H9 (cell line): ENCODE measurements at regions not wholly inside any gene's neighbourhood (a gene's known extent, or its start where the extent isn't known, plus 50 kb on each side); places are given as distances from the start of the nearest gene placed in this dataset.
A peak's percentile ranks its signal among the peaks of the same experiment; 100 is the strongest.

Source experiments
- DNase-seq: peaks from one replicate; pipeline ENCODE4 v3.0.0-alpha.2; 2017
- H2AFZ ChIP-seq: one replicate; pipeline ENCODE4 v1.6.1; 2013; ENCODE audit warnings: mild to moderate bottlenecking, low read length, control low read depth, moderate library complexity
- H2AK5ac ChIP-seq: 2 replicates; pipeline ENCODE4 v1.6.1; 2013; ENCODE audit warnings: low read length, control low read depth, mixed read lengths; ENCODE audit not compliant: insufficient read length
- H2BK120ac ChIP-seq: one replicate; pipeline ENCODE4 v1.6.1; 2013; ENCODE audit warnings: low read depth, mild to moderate bottlenecking, low read length, control low read depth, inconsistent platforms; ENCODE audit not compliant: poor library complexity, severe bottlenecking
- H2BK12ac ChIP-seq: 2 replicates; pipeline ENCODE4 v1.6.1; 2013; ENCODE audit warnings: low read length, control low read depth, mixed read lengths, low read depth; ENCODE audit not compliant: insufficient read length
- H2BK15ac ChIP-seq: 2 replicates; pipeline ENCODE4 v1.6.1; 2013; ENCODE audit warnings: low read depth, low read length, control low read depth
- H2BK20ac ChIP-seq: one replicate; pipeline ENCODE4 v1.6.1; 2013; ENCODE audit warnings: low read depth, mild to moderate bottlenecking, low read length, control low read depth, inconsistent platforms; ENCODE audit not compliant: poor library complexity, severe bottlenecking
- H2BK5ac ChIP-seq: 2 replicates; pipeline ENCODE4 v1.6.1; 2013; ENCODE audit warnings: low read length, control low read depth, mixed read lengths; ENCODE audit not compliant: insufficient read length
- H3K14ac ChIP-seq: 2 replicates; pipeline ENCODE4 v1.6.1; 2013; ENCODE audit warnings: low read length, control low read depth; ENCODE audit not compliant: insufficient read depth
- H3K18ac ChIP-seq: 2 replicates; pipeline ENCODE4 v1.6.1; 2013; ENCODE audit warnings: low read depth, mild to moderate bottlenecking, mixed read lengths, low read length, control low read depth; ENCODE audit not compliant: insufficient read length
- H3K23ac ChIP-seq: 2 replicates; pipeline ENCODE4 v1.6.1; 2013; ENCODE audit warnings: low read length, control low read depth, mixed read lengths, low read depth; ENCODE audit not compliant: insufficient read length
- H3K23me2 ChIP-seq: 2 replicates; pipeline ENCODE4 v1.6.1; 2013; ENCODE audit warnings: low read depth, mild to moderate bottlenecking, mixed read lengths, low read length, control low read depth; ENCODE audit not compliant: insufficient read length, poor library complexity, severe bottlenecking
- H3K27ac ChIP-seq: 2 replicates; pipeline ENCODE4 v1.5.1; 2013; ENCODE audit warnings: low read length, control low read depth, mixed read lengths, low read depth; ENCODE audit not compliant: insufficient read length
- H3K27me3 ChIP-seq: 2 replicates; pipeline ENCODE4 v1.6.1; 2013; ENCODE audit warnings: low read length, control low read depth, inconsistent platforms; ENCODE audit not compliant: insufficient read depth
- H3K4ac ChIP-seq: 2 replicates; pipeline ENCODE4 v1.6.1; 2013; ENCODE audit warnings: low read depth, mild to moderate bottlenecking, control low read depth, inconsistent platforms, low read length, moderate library complexity
- H3K4me1 ChIP-seq: 2 replicates; pipeline ENCODE4 v1.6.1; 2013; ENCODE audit warnings: low read length, control low read depth, inconsistent platforms; ENCODE audit not compliant: insufficient read depth
- H3K4me2 ChIP-seq: 2 replicates; pipeline ENCODE4 v1.6.1; 2013; ENCODE audit warnings: low read length, control low read depth, mixed read lengths; ENCODE audit not compliant: insufficient read length, insufficient read depth
- H3K56ac ChIP-seq: 2 replicates; pipeline ENCODE4 v1.6.1; 2013; ENCODE audit warnings: low read depth, mild to moderate bottlenecking, mixed read lengths, low read length, control low read depth; ENCODE audit not compliant: insufficient read length
- H3K79me1 ChIP-seq: 2 replicates; pipeline ENCODE4 v1.6.1; 2013; ENCODE audit warnings: low read depth, mild to moderate bottlenecking, moderate library complexity, low read length, control low read depth, inconsistent platforms; ENCODE audit not compliant: insufficient read depth, poor library complexity, severe bottlenecking
- H3K79me2 ChIP-seq: 2 replicates; pipeline ENCODE4 v1.6.1; 2013; ENCODE audit warnings: low read length, control low read depth, inconsistent platforms; ENCODE audit not compliant: insufficient read depth
- H3K9ac ChIP-seq: 2 replicates; pipeline ENCODE4 v1.6.1; 2013; ENCODE audit warnings: low read length, control low read depth, mixed read lengths; ENCODE audit not compliant: insufficient read length; ENCODE audit errors: extremely low read depth
- H3K9me3 ChIP-seq: one replicate; pipeline ENCODE4 v1.6.1; 2013; ENCODE audit warnings: low read depth, low read length, inconsistent platforms; ENCODE audit not compliant: control insufficient read depth
- H3T11ph ChIP-seq: one replicate; pipeline ENCODE4 v1.6.1; 2013; ENCODE audit warnings: mild to moderate bottlenecking, low read length, control low read depth, inconsistent platforms
- H4K20me1 ChIP-seq: one replicate; pipeline ENCODE4 v1.6.1; 2013; ENCODE audit not compliant: control insufficient read depth, insufficient read length, insufficient read depth
- H4K5ac ChIP-seq: 2 replicates; pipeline ENCODE4 v1.6.1; 2013; ENCODE audit warnings: low read depth, mild to moderate bottlenecking, mixed read lengths, low read length, control low read depth; ENCODE audit not compliant: insufficient read length
- H4K8ac ChIP-seq: replicated peaks from 2 replicates; pipeline ENCODE4 v1.6.1; 2013; ENCODE audit warnings: low read length, control low read depth, mixed read lengths, low read depth; ENCODE audit not compliant: insufficient read length
- H4K91ac ChIP-seq: 2 replicates; pipeline ENCODE4 v1.6.1; 2013; ENCODE audit warnings: low read depth, mild to moderate bottlenecking, moderate library complexity, mixed read lengths, low read length, control low read depth; ENCODE audit not compliant: insufficient read length
- H3K27ac Mint-ChIP-seq, 3 experiments: 2 replicates in 2 of 3; 3 replicates in 1 of 3; pipeline ENCODE4 v1.8.0; 2020 to 2021; ENCODE audit warnings: mixed read lengths in 3 of 3, mild to moderate bottlenecking in 1 of 3, moderate library complexity in 1 of 3
- H3K27me3 Mint-ChIP-seq: 2 replicates; pipeline ENCODE4 v1.8.0; 2021; ENCODE audit warnings: low read depth, mild to moderate bottlenecking, moderate library complexity, mixed read lengths
- H3K36me3 Mint-ChIP-seq, 3 experiments: 2 replicates in 2 of 3; 3 replicates in 1 of 3; pipeline ENCODE4 v1.8.0; 2020 to 2021; ENCODE audit warnings: low read depth in 3 of 3, mixed read lengths in 3 of 3; ENCODE audit not compliant: insufficient read depth in 1 of 3
- H3K4me1 Mint-ChIP-seq, 2 experiments: 2 replicates each; pipeline ENCODE4 v1.8.0; 2020; ENCODE audit warnings: mixed read lengths in 2 of 2
- H3K4me3 Mint-ChIP-seq, 2 experiments: 2 replicates in 1 of 2; 3 replicates in 1 of 2; pipeline ENCODE4 v1.8.0; 2020 to 2021; ENCODE audit warnings: mild to moderate bottlenecking in 2 of 2, mixed read lengths in 2 of 2, moderate library complexity in 1 of 2
- H3K9me3 Mint-ChIP-seq, 2 experiments: 2 replicates in 1 of 2; 3 replicates in 1 of 2; pipeline ENCODE4 v1.8.0; 2020; ENCODE audit warnings: mild to moderate bottlenecking in 2 of 2, mixed read lengths in 2 of 2, moderate library complexity in 1 of 2
- CTCF ChIP-seq: fragments of 200-600 bp; sonication (generic); conservative IDR thresholded peaks from 3 replicates; pipeline ENCODE4 v1.8.0; 2021; ENCODE audit warnings: antibody characterized with exemption, mild to moderate bottlenecking
- WGBS: extraction: QIAGEN DNeasy Blood & Tissue Kit; methylation state at CpG from one replicate; pipeline ENCODE4 v1.1.7; 2013; ENCODE audit warnings: missing lambda C conversion rate, low lambda C conversion rate, mixed read lengths; ENCODE audit not compliant: insufficient read length; ENCODE audit errors: extremely low coverage; 5-methylcytosine and 5-hydroxymethylcytosine counted together

- no peak overlapping the region for H4K5ac ChIP-seq
- no peak overlapping the region for H4K91ac ChIP-seq
- H3K27me3 ChIP-seq: no peaks in the 10 kb centered on the region
- Mint-ChIP-seq H3K9me3 (no peaks in the 10 kb centered on the region), H3K4me3 (no peak overlapping the region), H3K27ac (peak overlapping the region in 1 of 3 experiments; percentile 78; a peak in 1 of 7 replicates), H3K36me3 (no peaks in the 10 kb centered on the region), H3K4me1 (peaks cover 5 to 9% of the 10 kb centered on the region in 2 experiments), H3K27me3 (peaks cover 2% of the 10 kb centered on the region; the same call in 1 of the 2 replicates)
- no peak overlapping the region for H3K14ac ChIP-seq
- no peak overlapping the region for H4K8ac ChIP-seq
- H3T11ph ChIP-seq: no peak overlapping the region
- H3K9me3 ChIP-seq: no peaks in the 10 kb centered on the region
- no peaks in the 10 kb centered on the region for H3K23me2 ChIP-seq
- H2BK120ac ChIP-seq: no peak overlapping the region
- H3K9ac ChIP-seq: no peak overlapping the region
- H2BK15ac ChIP-seq: no peak overlapping the region
- no peak overlapping the region for H3K27ac ChIP-seq
- H2BK20ac ChIP-seq: no peak overlapping the region
- no peak for TF ChIP-seq CTCF
- H4K20me1 ChIP-seq: no peaks in the 10 kb centered on the region
- H3K4me1 ChIP-seq: peaks cover 3% of the 10 kb centered on the region; the same call in 1 of the 2 replicates
- H3K79me2 ChIP-seq: no peaks in the 10 kb centered on the region
- H2AFZ ChIP-seq: no peak overlapping the region
- no CpG with 5 or more reads among the region's 6 CpGs for WGBS
- H2BK12ac ChIP-seq: no peak overlapping the region
- H2BK5ac ChIP-seq: no peak overlapping the region
- H3K56ac ChIP-seq: no peak overlapping the region
- no peak overlapping the region for H2AK5ac ChIP-seq
- H3K23ac ChIP-seq: no peak overlapping the region
- H3K18ac ChIP-seq: no peak overlapping the region
- no peak overlapping the region for H3K4ac ChIP-seq
- DNase-seq: no peak
- no peaks in the 10 kb centered on the region for H3K79me1 ChIP-seq
- no peak overlapping the region for H3K4me2 ChIP-seq
Measured at GRCh38 chr1:170273291-170274130, 127.8 kb downstream of the NTMT2 start.
